ENCODE measurements at regions not wholly inside any gene's neighbourhood (a gene's known extent, or its start where the extent isn't known, plus 50 kb on each side); places are given as distances from the start of the nearest gene placed in this dataset.
"Not testable (repeated sequence)": the region's sequence is repeated elsewhere in the genome, so short reads cannot be mapped to it uniquely, and the experiment has no call there.

GRCh38 chr18:73381016-73381698 lies 513.4 kb upstream of the NETO1 start:
- no peak for DNase-seq

DNA sequence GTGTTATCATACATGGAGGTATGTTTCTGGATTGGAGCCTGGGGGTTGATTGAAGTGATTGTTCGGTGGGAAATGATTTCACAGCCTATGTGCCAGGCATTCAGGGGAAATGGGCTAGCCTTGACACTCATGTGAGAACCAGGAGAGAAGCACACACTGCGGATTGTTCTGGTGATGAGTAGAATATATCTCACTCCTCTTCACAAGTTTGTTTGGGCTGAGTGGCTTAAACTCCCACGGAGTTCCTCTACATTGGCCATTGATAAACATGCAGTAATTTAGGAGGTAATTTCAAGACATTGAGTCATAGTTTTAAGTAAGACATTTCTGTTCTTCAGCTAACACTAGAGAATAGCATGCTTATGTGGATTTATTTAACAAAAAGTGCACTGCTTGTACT lies 498.9 kb upstream of the NETO1 start:
- DNase-seq = no peak

DNA sequence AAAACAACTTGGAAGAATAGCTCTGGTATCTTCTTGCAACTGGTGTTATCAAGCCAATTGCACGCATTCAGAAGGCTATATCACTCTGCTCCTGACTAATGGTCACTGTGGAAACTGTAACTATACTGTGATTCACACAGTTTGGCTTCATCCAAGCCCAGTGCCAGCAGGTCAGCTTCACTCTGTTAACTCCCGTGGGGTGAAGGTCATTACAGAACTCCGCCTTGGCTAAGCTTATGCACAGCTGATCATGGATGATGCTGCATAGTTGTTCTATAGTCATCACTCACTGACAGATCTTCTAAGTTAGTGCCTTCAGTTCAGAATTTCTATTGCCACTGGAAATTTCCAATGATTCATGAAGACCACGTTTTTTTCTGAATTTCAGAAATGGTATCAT lies 497.2 kb upstream of the NETO1 start:
- no peak for DNase-seq

- no peak for DNase-seq
Observed at GRCh38 chr18:73355121-73355520, 487.3 kb upstream of the NETO1 start.

- DNase-seq = no peak
Observed at GRCh38 chr18:73352546-73352945, 484.8 kb upstream of the NETO1 start.

GRCh38 chr18:73340135-73340977 lies 472.6 kb upstream of the NETO1 start:
- DNase-seq = no peak

DNA sequence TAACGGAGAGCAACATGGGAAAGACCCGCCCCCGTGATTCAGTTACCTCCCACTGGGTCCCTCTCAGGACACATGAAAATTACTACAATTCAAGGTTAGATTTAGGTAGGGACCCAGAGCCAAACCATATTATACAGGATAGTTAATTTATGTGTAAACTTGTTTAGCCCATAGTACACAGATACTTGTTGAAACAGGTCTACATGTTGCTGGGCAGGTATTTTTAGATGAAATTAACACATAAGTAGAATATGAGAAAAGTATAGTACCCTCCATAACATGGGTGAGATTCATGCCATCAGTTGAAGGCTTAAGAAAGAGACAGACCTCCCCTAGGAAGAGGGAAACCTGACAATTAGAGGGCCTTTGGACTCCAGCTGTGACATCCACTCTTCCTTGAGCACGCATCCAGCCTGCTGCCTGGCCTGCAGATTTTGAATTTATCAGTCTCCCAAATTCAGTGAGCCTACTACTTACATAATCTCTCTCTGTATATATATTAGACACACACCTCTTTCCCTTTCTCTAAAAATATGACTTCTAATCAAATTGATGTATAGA lies 463.5 kb upstream of the NETO1 start:
- DNase-seq = no peak

DNA sequence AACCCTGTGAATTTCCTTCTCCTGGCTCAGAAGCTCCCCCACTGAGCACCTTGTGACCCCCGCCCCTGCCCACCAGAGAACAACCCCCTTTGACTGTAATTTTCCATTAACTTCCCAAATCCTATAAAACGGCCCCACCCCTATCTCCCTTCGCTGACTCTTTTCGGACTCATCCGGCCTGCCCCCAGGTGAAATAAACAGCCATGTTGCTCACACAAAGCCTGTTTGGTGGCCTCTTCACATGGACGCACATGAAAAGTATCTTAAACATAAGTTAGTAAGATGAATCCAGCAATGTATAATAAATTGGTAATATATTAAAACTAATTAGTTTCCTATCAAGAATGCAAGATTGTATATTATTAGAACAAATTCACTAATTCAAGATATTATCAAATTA lies 462.3 kb upstream of the NETO1 start:
- DNase-seq = not testable (repeated sequence)

- DNase-seq = not testable (repeated sequence)
Observed at GRCh38 chr18:73324187-73324831, 456.5 kb upstream of the NETO1 start.

GRCh38 chr18:73318739-73319479 lies 451.1 kb upstream of the NETO1 start:
- DNase-seq = peak; percentile 33

GRCh38 chr18:73316513-73316912 lies 448.7 kb upstream of the NETO1 start:
- DNase-seq = no peak

DNA sequence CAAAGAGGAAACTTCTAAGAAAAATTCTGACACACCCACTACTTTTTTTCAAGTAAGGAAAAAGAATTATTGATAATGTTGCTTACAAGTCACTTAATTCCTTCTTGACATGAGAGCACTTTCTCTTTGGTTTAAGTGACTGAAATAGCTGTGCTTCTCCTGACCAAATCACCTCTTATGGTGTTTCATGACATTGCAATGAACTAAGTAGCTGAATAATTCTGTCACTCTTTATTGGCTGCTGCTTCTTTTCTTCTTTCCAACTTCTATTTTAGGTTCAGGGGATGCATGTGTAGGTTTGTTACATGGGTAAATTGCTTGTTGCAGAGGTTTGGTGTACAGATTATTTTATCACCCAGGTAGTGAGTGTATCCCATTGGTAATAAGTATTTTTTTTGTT lies 447.6 kb upstream of the NETO1 start:
- DNase-seq = no peak

DNA sequence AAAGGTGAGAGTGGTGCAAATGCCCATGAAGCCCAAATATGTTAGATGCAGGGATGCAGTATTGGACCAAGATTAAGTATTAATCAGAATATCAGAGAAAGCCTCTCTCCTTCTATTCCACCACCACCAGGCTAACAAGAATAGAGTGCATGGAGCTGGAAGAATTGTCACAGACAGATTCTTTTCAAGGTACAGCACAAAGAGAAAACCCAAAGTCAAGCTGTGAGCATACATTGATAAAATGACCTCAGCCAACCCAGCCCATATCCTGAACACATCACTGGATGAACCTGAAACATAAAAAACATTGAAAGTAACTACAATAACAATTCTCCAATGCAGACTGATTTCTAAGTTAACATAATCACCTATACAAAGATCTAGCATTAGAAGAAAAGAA lies 445.7 kb upstream of the NETO1 start:
- no peak for DNase-seq

DNA sequence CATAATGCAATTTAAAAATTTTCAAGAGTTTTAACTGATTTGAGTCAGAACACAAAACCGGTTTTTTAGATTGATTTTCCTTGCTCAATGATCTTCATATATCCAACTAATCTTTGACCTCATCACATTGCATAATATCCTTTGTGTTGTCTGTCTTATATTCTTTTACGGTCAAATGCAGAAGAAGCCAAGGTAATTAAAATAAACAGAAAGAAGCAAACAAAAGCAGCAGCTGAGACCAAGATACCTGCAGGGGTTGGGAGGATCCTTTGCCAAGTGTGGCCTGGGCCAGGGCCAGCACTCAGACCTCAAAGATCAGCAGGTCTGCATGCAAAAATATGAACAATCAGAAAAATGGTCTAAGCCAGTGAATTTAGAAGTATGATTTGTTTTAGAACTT lies 428.9 kb upstream of the NETO1 start:
- peak; percentile 71 for DNase-seq

DNA sequence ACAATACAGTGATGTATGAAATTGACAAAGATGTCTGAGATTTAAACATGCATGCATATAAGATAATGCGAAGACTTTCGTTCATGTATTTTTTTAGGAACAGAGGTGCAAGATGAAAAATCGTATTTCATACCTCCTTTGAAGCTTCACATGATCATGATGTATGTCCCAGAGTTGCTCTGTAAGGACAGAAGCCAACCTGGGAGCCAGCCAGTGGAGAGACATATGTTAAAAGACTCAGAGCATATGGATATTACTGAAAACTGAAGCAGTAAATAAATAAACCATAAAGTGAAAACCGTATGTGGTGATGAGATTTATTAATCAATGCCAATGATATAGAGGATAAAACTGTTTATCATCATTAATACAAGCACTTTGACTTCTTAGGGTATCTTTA lies 424.4 kb upstream of the NETO1 start:
- DNase-seq = no peak

DNA sequence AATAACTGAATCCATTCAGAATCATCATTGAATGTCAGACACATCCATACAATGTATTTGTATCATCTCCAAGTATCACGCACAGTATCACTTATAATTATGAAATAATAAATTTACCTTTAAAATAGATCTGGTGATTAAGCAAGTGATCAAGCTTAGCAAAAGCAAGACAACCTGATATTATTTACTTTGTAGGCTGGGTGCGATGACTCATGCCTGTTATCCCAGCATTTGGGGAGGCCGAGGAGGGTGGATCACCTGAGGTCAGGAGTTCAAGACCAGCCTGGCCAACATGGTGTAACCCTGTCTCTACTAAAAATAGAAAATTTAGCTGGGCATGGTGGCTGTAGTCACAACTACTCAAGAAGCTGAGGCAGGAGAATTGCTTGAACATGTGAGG lies 421.0 kb upstream of the NETO1 start:
- DNase-seq = no peak

DNA sequence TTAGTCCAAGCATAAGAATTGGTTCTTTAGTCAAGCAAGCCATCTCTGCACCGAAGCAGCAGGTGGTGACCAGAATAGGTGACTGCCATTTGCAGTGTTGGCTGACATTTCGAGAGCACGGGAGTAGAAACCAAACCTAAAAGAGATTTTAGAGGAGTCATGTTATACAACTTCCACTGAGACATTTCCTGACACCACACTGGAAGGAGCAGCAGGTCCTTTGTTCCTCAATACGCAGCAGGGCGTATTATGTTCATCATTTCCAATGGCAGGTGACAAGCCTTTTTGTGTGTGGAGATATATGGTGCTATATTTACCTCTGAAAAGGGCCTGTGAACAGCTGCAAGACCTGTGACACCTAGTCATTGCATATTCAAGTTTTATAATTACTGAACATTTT lies 418.8 kb upstream of the NETO1 start:
- peak; percentile 65 for DNase-seq

GRCh38 chr18:73283788-73284187 lies 416.0 kb upstream of the NETO1 start:
- DNase-seq = no peak

GRCh38 chr18:73283032-73283431 lies 415.2 kb upstream of the NETO1 start:
- no peak for DNase-seq

- DNase-seq = no peak
Observed at GRCh38 chr18:73279498-73279897, 411.7 kb upstream of the NETO1 start.

GRCh38 chr18:73274812-73275621 lies 407.2 kb upstream of the NETO1 start:
- no peak for DNase-seq

Data from COR-L47 (cell line).